ENCODE measurements at regions not wholly inside any gene's neighbourhood (a gene's known extent, or its start where the extent isn't known, plus 50 kb on each side); places are given as distances from the start of the nearest gene placed in this dataset.

- TF ChIP-seq GTF2F1 (IDR thresholded peaks at IDR 0.05; ENCODE audit: borderline replicate concordance, low read depth, low read length) = no peak
- TF ChIP-seq EP300 (IDR thresholded peaks at IDR 0.05; ENCODE audit: borderline replicate concordance in 1 of 2, low read depth in 2 of 2, low read length in 2 of 2) = no peak
- no peak for TF ChIP-seq POLR2AphosphoS5 (IDR thresholded peaks at IDR 0.05; ENCODE audit: low read depth, low read length)
- no peak for TF ChIP-seq CTCF (IDR thresholded peaks at IDR 0.05; ENCODE audit: control extremely low read depth in 1 of 3, insufficient read depth in 1 of 3, low read depth in 1 of 3, low read length in 3 of 3)
- TF ChIP-seq EZH2 (IDR thresholded peaks at IDR 0.05; ENCODE audit: low read depth, low read length, severe bottlenecking) = no peak
- no peak for TF ChIP-seq SP4 (IDR thresholded peaks at IDR 0.05; ENCODE audit: low read length)
- no peak for TF ChIP-seq CHD7 (IDR thresholded peaks at IDR 0.05; ENCODE audit: insufficient replicate concordance, low read length)
- TF ChIP-seq RAD21 (IDR thresholded peaks at IDR 0.05 in 1 of 2, conservative IDR thresholded peaks at IDR 0.05 in 1 of 2; ENCODE audit: low read depth in 2 of 2, low read length in 2 of 2) = no peak
- no peak for TF ChIP-seq PHF8 (conservative IDR thresholded peaks at IDR 0.05; ENCODE audit: low read depth, low read length)
- TF ChIP-seq ZNF274 (IDR thresholded peaks at IDR 0.05; ENCODE audit: borderline replicate concordance, extremely low read depth, low read length) = no peak
- TF ChIP-seq CEBPB (IDR thresholded peaks at IDR 0.05; ENCODE audit: low read depth, low read length) = no peak
- no peak for TF ChIP-seq RNF2 (IDR thresholded peaks at IDR 0.05; ENCODE audit: borderline replicate concordance, low read depth, low read length, missing control alignments, poor library complexity, severe bottlenecking)
- no peak for TF ChIP-seq SRF (IDR thresholded peaks at IDR 0.05; ENCODE audit: low read depth, low read length)
- TF ChIP-seq HDAC2 (IDR thresholded peaks at IDR 0.05; ENCODE audit: borderline replicate concordance in 1 of 2, low read depth in 2 of 2, low read length in 2 of 2) = no peak
Measured at GRCh38 chr4:171601091-171601490, 212.1 kb upstream of the GALNTL6 start.
